Neutrophil (primary cell): ENCODE measurements at regions not wholly inside any gene's neighbourhood (a gene's known extent, or its start where the extent isn't known, plus 50 kb on each side); places are given as distances from the start of the nearest gene placed in this dataset.
"Not testable (repeated sequence)": the region's sequence is repeated elsewhere in the genome, so short reads cannot be mapped to it uniquely, and the experiment has no call there.

ENCODE experiments used
- H3K27ac ChIP-seq: fragments of 200-600 bp; sonication (generic); 2 replicates; pipeline ENCODE4 v1.5.1; 2016; ENCODE audit warnings: mild to moderate bottlenecking, moderate library complexity
- H3K27me3 ChIP-seq: fragments of 200-600 bp; sonication (generic); 2 replicates; pipeline ENCODE4 v1.6.0; 2016; ENCODE audit warnings: mild to moderate bottlenecking
- H3K36me3 ChIP-seq: fragments of 200-600 bp; sonication (generic); 2 replicates; pipeline ENCODE4 v1.5.1; 2017
- H3K4me1 ChIP-seq, 2 experiments: fragments of 200-600 bp in 1 of 2; sonication (generic) in 1 of 2; 1 replicate in 1 of 2; 2 replicates in 1 of 2; pipeline versions ENCODE4 v1.5.1 to v1.6.1; 2013 to 2016; ENCODE audit warnings: low read depth in 1 of 2, low read length in 1 of 2, mild to moderate bottlenecking in 1 of 2, moderate library complexity in 1 of 2; ENCODE audit not compliant: control insufficient read depth in 1 of 2, insufficient read depth in 1 of 2
- H3K4me3 ChIP-seq, 2 experiments: fragments of 200-600 bp in 1 of 2; sonication (generic) in 1 of 2; 1 replicate in 1 of 2; 2 replicates in 1 of 2; pipeline ENCODE4 v1.5.1; 2013 to 2016; ENCODE audit warnings: low read depth in 1 of 2, low read length in 1 of 2, mild to moderate bottlenecking in 1 of 2, moderate library complexity in 1 of 2
- H3K9me3 ChIP-seq: fragments of 200-600 bp; sonication (generic); 2 replicates; pipeline ENCODE4 v1.5.1; 2016
- TF ChIP-seq, protein P1 (sequence below): fragments of 200-600 bp; sonication (generic); IDR thresholded peaks from 2 replicates; pipeline ENCODE4 v1.5.1; 2016; ENCODE audit warnings: antibody characterized with exemption

DNA sequence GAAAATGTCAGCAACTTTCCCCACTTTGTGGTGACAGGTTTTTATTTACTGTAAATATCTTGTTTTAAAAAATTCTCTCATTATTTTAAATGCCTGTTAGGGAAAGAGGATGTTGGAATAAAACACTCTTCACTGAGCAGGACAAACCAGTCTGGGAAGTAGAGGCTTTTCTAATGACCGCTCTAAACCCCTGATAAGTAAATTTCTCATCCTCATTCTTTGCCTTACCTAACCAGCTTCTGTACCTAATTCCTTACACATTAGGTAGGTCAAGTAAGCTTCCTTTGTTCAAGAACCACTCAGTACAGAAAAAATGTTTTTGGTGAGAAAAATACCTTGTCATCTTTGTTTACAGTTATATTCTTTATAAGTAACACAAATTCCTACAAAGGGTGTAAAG, 143.6 kb downstream of the GPR85 start:
- H3K4me1 ChIP-seq: peaks cover 18 to 20% of the 10 kb centered on the region in 2 experiments
- H3K36me3 ChIP-seq: no peaks in the 10 kb centered on the region
- peaks cover 54% of the 10 kb centered on the region for H3K27me3 ChIP-seq
- no peaks in the 10 kb centered on the region for H3K9me3 ChIP-seq
- TF ChIP-seq, protein P1, sequence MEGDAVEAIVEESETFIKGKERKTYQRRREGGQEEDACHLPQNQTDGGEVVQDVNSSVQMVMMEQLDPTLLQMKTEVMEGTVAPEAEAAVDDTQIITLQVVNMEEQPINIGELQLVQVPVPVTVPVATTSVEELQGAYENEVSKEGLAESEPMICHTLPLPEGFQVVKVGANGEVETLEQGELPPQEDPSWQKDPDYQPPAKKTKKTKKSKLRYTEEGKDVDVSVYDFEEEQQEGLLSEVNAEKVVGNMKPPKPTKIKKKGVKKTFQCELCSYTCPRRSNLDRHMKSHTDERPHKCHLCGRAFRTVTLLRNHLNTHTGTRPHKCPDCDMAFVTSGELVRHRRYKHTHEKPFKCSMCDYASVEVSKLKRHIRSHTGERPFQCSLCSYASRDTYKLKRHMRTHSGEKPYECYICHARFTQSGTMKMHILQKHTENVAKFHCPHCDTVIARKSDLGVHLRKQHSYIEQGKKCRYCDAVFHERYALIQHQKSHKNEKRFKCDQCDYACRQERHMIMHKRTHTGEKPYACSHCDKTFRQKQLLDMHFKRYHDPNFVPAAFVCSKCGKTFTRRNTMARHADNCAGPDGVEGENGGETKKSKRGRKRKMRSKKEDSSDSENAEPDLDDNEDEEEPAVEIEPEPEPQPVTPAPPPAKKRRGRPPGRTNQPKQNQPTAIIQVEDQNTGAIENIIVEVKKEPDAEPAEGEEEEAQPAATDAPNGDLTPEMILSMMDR: no peak
- no peak overlapping the region for H3K4me3 ChIP-seq
- H3K27ac ChIP-seq: no peak overlapping the region

GRCh38 chr7:112942125-112942524, 144.5 kb downstream of the GPR85 start:
- H3K27ac ChIP-seq, H3K36me3 ChIP-seq, H3K4me3 ChIP-seq, H3K9me3 ChIP-seq: not testable (repeated sequence)
- peaks cover 25 to 26% of the 10 kb centered on the region in 2 experiments for H3K4me1 ChIP-seq
- H3K27me3 ChIP-seq: peaks cover 45% of the 10 kb centered on the region

DNA sequence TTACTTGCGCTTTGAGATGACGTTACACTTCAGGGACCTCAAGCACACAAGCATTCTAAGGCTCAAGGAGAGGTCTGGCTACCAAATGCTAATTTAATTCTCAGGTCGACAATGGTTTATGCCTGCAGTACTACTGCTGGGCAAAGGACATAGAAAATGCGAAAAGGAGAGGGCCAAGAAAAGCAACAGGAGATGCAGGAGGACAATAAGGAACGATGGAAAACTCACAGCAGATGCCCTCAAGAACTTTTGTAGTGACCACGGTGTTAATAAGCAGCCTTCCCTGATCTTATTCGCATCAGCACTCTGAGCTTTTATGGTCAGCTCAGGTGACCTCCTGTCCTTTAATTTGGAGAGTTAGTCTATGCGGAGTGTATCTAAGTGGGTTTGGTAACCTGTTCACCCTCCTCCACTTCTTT, 146.3 kb downstream of the GPR85 start:
- Histone ChIP-seq H3K4me3 (peak overlapping the region; percentile 82 to 91), H3K27ac (peak overlapping the region; percentile 74), H3K27me3 (peaks cover 31% of the 10 kb centered on the region), H3K36me3 (no peaks in the 10 kb centered on the region), H3K9me3 (no peaks in the 10 kb centered on the region), H3K4me1 (peaks cover 26% of the 10 kb centered on the region in 2 experiments)
- TF ChIP-seq, protein P1: no peak

DNA sequence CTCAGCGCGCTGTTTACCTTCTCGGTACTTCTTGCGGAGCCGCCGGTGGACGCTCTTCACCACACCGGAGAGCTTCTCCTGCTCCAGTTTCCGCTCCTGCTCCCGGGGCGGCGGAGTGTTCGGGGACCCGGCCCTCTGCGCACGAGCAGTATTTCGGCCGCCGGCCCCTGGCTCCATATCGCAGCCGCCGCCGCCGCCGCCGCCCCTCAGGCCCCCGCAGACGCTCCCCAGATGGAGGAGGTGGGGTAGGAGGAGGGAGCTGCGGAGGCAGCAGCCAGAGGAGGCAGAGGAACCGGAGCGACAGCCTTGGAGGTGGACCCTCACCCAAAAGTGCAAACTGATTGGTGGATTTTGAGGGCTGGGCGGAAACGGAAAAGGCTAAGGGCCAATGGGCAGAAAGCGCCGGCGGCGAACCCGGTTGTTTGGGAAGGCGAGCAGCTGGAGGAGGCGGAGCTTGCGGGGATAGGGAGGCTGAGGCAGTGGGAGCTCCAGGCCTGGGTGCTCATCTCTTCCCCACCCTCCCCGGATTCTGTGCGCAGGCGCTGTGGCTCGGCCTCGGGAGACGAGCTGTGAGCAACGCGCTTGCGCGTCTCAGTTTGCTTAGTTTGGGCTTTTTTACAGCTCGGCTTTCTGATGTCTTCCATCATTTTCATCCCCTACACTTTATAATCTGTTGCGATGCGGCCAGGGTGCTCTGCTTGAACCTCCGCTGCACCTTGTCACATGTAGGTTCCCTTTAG, 146.9 kb downstream of the GPR85 start:
- Histone ChIP-seq H3K4me3 (peak overlapping the region; percentile 82 to 91), H3K36me3 (no peaks in the 10 kb centered on the region), H3K9me3 (no peaks in the 10 kb centered on the region), H3K4me1 (peaks cover 26% of the 10 kb centered on the region in 2 experiments), H3K27ac (peak overlapping the region; percentile 74), H3K27me3 (peaks cover 25% of the 10 kb centered on the region)
- TF ChIP-seq, protein P1: no peak

DNA sequence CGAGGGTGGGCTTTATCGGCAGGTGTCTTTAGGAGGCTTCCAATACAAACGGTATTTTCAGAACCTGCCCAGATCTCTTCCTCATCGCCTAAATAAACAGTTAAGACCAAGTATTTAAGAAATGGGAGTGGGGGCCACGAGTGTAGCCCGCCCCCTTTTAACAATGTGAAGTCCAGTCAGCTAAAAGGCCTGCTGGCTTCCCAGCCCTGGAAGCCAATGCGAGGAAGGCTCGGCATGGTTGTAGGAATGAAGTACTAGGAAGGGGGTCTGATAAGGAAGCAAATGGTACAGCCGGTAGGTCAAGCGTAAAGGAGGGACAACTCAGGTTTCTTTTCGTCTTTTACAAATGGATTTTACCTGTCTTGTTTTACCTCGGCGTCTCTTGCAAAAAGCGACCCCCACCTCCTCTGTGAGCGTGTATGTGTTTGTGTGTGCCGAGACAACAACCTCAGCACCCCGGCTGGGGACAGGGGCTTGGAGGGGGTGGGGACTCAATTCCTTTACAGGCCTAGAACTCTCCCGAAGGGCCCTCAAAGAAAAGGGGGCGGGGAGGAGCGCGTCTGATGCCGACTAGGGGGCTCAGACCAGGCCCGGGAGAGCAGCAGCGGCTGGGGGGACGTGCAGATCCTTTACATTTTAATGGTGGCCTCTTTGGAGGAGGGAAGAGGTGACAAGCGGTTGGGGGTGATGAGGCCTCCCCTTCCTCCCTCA, 147.6 kb downstream of the GPR85 start:
- no peaks in the 10 kb centered on the region for H3K36me3 ChIP-seq
- H3K27ac ChIP-seq: peak overlapping the region; percentile 74
- peaks cover 26% of the 10 kb centered on the region in 2 experiments for H3K4me1 ChIP-seq
- H3K27me3 ChIP-seq: peaks cover 18% of the 10 kb centered on the region
- TF ChIP-seq, protein P1: no peak
- H3K9me3 ChIP-seq: no peaks in the 10 kb centered on the region
- peak overlapping the region; percentile 82 to 91 for H3K4me3 ChIP-seq
